Breast epithelium (tissue), 4 donors: ENCODE measurements at regions not wholly inside any gene's neighbourhood (a gene's known extent, or its start where the extent isn't known, plus 50 kb on each side); places are given as distances from the start of the nearest gene placed in this dataset.

Experiments used
- DNase-seq, 2 donors: peaks; one replicate each; pipeline ENCODE4 v3.0.0-alpha.2; 2019; ENCODE audit warnings: low spot score in 2 of 2
- H3K27ac ChIP-seq, 2 donors: fragments of 200-600 bp; sonication (generic) in 1 of 2; one replicate each; pipeline ENCODE4 v1.5.1; 2016 to 2019; ENCODE audit warnings: mild to moderate bottlenecking in 1 of 2
- H3K27me3 ChIP-seq, 2 donors: fragments of 200-600 bp; sonication (generic) in 1 of 2; one replicate each; pipeline versions ENCODE4 v1.5.1 to v1.6.0; 2017 to 2019; ENCODE audit warnings: control low read depth in 1 of 2, mild to moderate bottlenecking in 1 of 2
- H3K36me3 ChIP-seq: fragments of 200-600 bp; one replicate; pipeline ENCODE4 v1.5.1; 2019
- H3K4me1 ChIP-seq, 2 donors: fragments of 200-600 bp; sonication (generic); one replicate each; pipeline ENCODE4 v1.5.1; 2016 to 2019; ENCODE audit warnings: control low read depth in 1 of 2
- H3K4me3 ChIP-seq, 3 donors: fragments of 200-600 bp; sonication (generic); 1 replicate in 2 of 3; 2 replicates in 1 of 3; pipeline ENCODE4 v1.5.1; 2016 to 2019; ENCODE audit warnings: mild to moderate bottlenecking in 3 of 3, moderate library complexity in 2 of 3
- H3K9me3 ChIP-seq, 2 donors: fragments of 200-600 bp; sonication (generic) in 1 of 2; one replicate each; pipeline ENCODE4 v1.5.1; 2016 to 2019; ENCODE audit warnings: control low read depth in 1 of 2
- POLR2A ChIP-seq: fragments of 450-650 bp; IDR thresholded peaks from one replicate; pipeline ENCODE4 v1.6.1; 2016; ENCODE audit warnings: antibody characterized with exemption, mild to moderate bottlenecking, moderate library complexity
- POLR2AphosphoS5 ChIP-seq, 3 donors: sonication (generic); formaldehyde crosslinking; IDR thresholded peaks; one replicate each; pipeline ENCODE4 v1.6.1; 2017; ENCODE audit warnings: antibody characterized with exemption in 3 of 3
- intact Hi-C: fragments of 100-400 bp; cut with DNase I; formaldehyde crosslinking; loops from one replicate; pipeline ENCODE4 v1.15.1; 2023; ENCODE audit warnings: low total_unique reads
- TF ChIP-seq, protein P1 (sequence below), 3 donors: fragments of 450-650 bp; IDR thresholded peaks; one replicate each; pipeline ENCODE4 v1.5.1; 2016 to 2017; ENCODE audit warnings: antibody characterized with exemption in 3 of 3, mild to moderate bottlenecking in 3 of 3, moderate library complexity in 3 of 3

DNA sequence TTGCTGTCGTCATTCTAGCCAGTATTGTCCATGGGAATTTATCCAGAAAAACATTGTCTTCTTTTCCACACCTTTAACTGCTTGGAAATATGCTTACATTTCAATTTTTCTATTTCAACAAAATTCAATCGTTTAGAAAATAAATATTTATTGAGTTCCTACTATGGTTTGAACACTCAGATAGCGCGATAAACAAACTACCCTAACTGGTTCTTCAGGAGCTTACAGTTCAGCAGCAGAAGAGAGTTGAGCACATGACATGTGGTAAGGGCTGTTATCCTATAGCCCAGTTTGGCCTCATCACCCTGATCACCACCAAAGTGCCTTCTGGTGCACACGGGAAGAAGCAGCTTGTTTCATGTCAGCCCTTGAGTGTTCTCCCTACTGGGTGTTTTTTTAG is 375.2 kb upstream of the SMIM21 start:
- Histone ChIP-seq H3K36me3 (no peaks in the 10 kb centered on the region), H3K27ac (no peak overlapping the region), H3K27me3 (no peaks in the 10 kb centered on the region), H3K4me1 (no peaks in the 10 kb centered on the region), H3K9me3 (no peaks in the 10 kb centered on the region), H3K4me3 (no peak overlapping the region)
- intact Hi-C loops = loop anchor here (10.0 kb wide), 1 partner anchor 1188 kb away; no protein-coding TSS in a partner anchor
- TF ChIP-seq, protein P1, sequence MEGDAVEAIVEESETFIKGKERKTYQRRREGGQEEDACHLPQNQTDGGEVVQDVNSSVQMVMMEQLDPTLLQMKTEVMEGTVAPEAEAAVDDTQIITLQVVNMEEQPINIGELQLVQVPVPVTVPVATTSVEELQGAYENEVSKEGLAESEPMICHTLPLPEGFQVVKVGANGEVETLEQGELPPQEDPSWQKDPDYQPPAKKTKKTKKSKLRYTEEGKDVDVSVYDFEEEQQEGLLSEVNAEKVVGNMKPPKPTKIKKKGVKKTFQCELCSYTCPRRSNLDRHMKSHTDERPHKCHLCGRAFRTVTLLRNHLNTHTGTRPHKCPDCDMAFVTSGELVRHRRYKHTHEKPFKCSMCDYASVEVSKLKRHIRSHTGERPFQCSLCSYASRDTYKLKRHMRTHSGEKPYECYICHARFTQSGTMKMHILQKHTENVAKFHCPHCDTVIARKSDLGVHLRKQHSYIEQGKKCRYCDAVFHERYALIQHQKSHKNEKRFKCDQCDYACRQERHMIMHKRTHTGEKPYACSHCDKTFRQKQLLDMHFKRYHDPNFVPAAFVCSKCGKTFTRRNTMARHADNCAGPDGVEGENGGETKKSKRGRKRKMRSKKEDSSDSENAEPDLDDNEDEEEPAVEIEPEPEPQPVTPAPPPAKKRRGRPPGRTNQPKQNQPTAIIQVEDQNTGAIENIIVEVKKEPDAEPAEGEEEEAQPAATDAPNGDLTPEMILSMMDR (IDR thresholded peaks at IDR 0.05) = no peak
- TF ChIP-seq POLR2A = no peak
- TF ChIP-seq POLR2AphosphoS5 (IDR thresholded peaks at IDR 0.05) = no peak
- DNase-seq = no peak

DNA sequence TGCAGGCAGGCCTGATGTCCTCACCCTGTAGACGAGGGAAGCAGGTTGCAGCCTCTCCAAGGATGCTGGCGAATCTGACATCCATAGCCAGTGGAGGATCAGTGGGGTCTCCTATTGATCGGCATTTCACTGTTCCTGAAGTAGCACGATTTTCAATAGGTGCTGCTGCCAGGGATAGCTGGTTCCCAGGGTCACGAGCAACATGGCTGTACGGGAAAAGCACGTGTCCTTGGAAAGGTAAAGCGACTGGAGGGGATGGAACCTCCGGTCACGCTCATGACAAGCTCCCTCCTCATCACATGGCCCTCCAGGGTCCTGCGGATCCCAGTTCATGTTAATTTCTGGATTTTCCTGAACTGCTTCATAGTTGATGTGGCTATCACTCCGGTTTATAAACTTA is 373.7 kb upstream of the SMIM21 start:
- no peak overlapping the region for H3K27ac ChIP-seq
- H3K4me3 ChIP-seq = no peak overlapping the region
- no peaks in the 10 kb centered on the region for H3K4me1 ChIP-seq
- DNase-seq = no peak
- H3K27me3 ChIP-seq = no peaks in the 10 kb centered on the region
- intact Hi-C loops = loop anchor here (10.0 kb wide), 1 partner anchor 1186 kb away; no protein-coding TSS in a partner anchor
- H3K9me3 ChIP-seq = no peaks in the 10 kb centered on the region
- no peaks in the 10 kb centered on the region for H3K36me3 ChIP-seq
- no peak for TF ChIP-seq POLR2AphosphoS5 (IDR thresholded peaks at IDR 0.05)
- TF ChIP-seq, protein P1 (IDR thresholded peaks at IDR 0.05) = no peak
- no peak for TF ChIP-seq POLR2A

DNA sequence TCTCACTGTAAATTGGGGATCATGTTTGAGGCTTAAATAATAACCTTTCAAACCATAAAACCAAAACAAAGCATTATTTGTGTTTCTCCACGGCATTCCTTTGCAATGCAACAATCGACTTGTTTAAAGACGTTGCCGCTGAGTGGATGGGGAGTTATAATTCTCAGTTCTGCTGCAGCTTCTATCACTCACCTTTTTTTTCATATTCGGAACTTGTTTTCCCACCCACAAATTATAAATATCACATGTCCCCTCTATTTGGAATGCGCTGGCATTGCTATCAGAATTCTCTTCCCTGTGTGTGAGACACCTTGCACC is 372.8 kb upstream of the SMIM21 start:
- Histone ChIP-seq H3K36me3 (no peaks in the 10 kb centered on the region), H3K27ac (no peak overlapping the region), H3K9me3 (no peaks in the 10 kb centered on the region), H3K27me3 (no peaks in the 10 kb centered on the region), H3K4me3 (no peak overlapping the region), H3K4me1 (no peaks in the 10 kb centered on the region)
- DNase-seq = no peak
- TF ChIP-seq POLR2AphosphoS5 (IDR thresholded peaks at IDR 0.05) (no peak), POLR2A (no peak)
- TF ChIP-seq, protein P1 (IDR thresholded peaks at IDR 0.05) = no peak
- intact Hi-C loops = loop anchor here (10.0 kb wide), 1 partner anchor 1185 kb away; no protein-coding TSS in a partner anchor

DNA sequence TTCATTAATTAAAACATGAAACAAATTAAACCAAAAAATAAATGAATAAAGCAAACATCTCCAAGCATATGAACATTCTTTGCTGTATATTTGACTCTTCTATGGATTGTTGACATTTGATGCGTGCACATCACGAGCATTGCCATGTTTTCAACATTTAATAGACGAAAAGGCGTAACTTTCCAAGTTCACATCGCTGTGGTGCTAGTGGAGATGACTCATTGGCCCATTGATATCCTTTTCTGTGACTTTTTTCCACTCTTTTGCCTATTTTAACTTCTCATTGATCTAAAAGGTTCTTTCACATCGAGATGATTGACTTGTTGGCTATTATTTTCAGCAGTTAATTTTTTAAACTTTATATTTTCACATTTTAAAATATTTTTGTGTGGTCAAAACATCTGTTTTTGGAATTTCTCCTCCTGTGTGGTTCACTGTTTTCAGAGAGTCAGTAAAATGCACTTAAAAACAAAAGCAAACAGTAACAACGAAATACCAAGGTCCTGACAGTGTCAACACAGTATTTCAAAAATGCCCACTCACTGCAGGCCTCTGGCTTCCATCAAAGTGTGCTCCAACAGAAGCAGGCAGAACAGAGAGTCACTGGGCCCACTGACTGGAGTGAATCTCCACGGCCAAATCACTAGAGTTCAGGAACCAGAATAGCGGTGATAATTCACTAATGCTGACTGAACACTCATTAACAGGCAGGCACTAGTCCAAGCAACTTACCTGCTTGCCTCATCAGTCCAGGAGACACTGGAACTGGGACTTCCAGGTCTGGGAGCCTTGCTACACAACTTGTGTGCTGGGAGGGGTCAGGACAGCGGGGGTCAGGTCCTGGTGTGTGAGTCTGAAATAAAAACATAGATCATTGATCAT is 372.2 kb upstream of the SMIM21 start:
- TF ChIP-seq POLR2A (no peak), POLR2AphosphoS5 (IDR thresholded peaks at IDR 0.05) (no peak)
- TF ChIP-seq, protein P1 (IDR thresholded peaks at IDR 0.05) = no peak
- Histone ChIP-seq H3K4me3 (no peak overlapping the region), H3K36me3 (no peaks in the 10 kb centered on the region), H3K9me3 (no peaks in the 10 kb centered on the region), H3K27ac (no peak overlapping the region), H3K4me1 (no peaks in the 10 kb centered on the region), H3K27me3 (no peaks in the 10 kb centered on the region)
- no peak for DNase-seq
- intact Hi-C loops = loop anchor here (10.0 kb wide), 1 partner anchor 1185 kb away; no protein-coding TSS in a partner anchor

DNA sequence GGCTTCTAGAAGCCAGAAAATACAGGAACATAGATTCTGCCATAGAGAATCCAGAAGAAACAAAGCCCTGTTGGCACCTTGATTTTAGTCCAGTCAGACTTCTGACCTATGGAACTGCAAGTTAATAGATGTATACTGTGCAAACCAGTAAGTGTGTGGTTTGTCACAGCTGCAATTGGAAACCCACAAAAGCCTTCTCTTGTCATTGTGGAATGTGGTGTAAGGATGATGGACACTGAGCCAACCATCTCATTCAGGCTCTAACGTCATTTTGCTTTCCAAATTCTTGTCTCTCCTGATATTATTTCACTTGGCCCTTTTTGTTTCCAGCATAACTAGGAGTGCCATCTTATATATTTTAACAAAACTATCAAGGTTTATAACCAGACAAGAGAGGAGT is 369.5 kb upstream of the SMIM21 start:
- TF ChIP-seq, protein P1 (IDR thresholded peaks at IDR 0.05) = no peak
- TF ChIP-seq POLR2AphosphoS5 (IDR thresholded peaks at IDR 0.05) = no peak
- TF ChIP-seq POLR2A = no peak
- H3K27me3 ChIP-seq = no peaks in the 10 kb centered on the region
- intact Hi-C loops = no loop called here
- DNase-seq = no peak
- H3K4me1 ChIP-seq = no peaks in the 10 kb centered on the region
- H3K9me3 ChIP-seq = peaks cover 0 to 14% of the 10 kb centered on the region in 2 donors
- H3K36me3 ChIP-seq = no peaks in the 10 kb centered on the region
- no peak overlapping the region for H3K27ac ChIP-seq
- H3K4me3 ChIP-seq = no peak overlapping the region
